ENCODE measurements at regions not wholly inside any gene's neighbourhood (a gene's known extent, or its start where the extent isn't known, plus 50 kb on each side); places are given as distances from the start of the nearest gene placed in this dataset.
A peak's percentile ranks its signal among the peaks of the same experiment; 100 is the strongest.

GRCh38 chr12:30519535-30519934 lies 176.1 kb downstream of the IPO8 start:
- Histone ChIP-seq H3K79me2 (ENCODE audit: low read length) (no peaks in the 10 kb centered on the region), H3K4me2 (ENCODE audit: low read length) (no peak overlapping the region), H4K20me1 (ENCODE audit: insufficient read depth, low read length) (no peaks in the 10 kb centered on the region), H3K4me3 (ENCODE audit: low read length) (no peak overlapping the region), H2AFZ (ENCODE audit: low read depth, low read length) (no peak overlapping the region), H3K36me3 (replicated peaks; ENCODE audit: low read depth, low read length) (no peaks in the 10 kb centered on the region), H3K27me3 (ENCODE audit: low read depth, low read length) (no peaks in the 10 kb centered on the region), H3K9me3 (ENCODE audit: insufficient read depth, low read length) (no peaks in the 10 kb centered on the region), H3K9ac (ENCODE audit: low read length) (no peak overlapping the region), H3K27ac (ENCODE audit: low read length) (no peak overlapping the region), H3K4me1 (ENCODE audit: low read length) (no peaks in the 10 kb centered on the region)
- TF ChIP-seq EZH2phosphoT487 (IDR thresholded peaks at IDR 0.05; ENCODE audit: low read depth) (no peak), CTCF (IDR thresholded peaks at IDR 0.05; ENCODE audit: low read depth, low read length) (no peak)

GRCh38 chr12:30517320-30517719 lies 178.3 kb downstream of the IPO8 start:
- Histone ChIP-seq H2AFZ (ENCODE audit: low read depth, low read length) (no peak overlapping the region), H3K27me3 (ENCODE audit: low read depth, low read length) (no peaks in the 10 kb centered on the region), H3K4me1 (ENCODE audit: low read length) (no peaks in the 10 kb centered on the region), H3K4me3 (ENCODE audit: low read length) (no peak overlapping the region), H3K4me2 (ENCODE audit: low read length) (no peak overlapping the region), H3K36me3 (replicated peaks; ENCODE audit: low read depth, low read length) (no peaks in the 10 kb centered on the region), H3K27ac (ENCODE audit: low read length) (no peak overlapping the region), H3K9me3 (ENCODE audit: insufficient read depth, low read length) (no peaks in the 10 kb centered on the region), H3K79me2 (ENCODE audit: low read length) (no peaks in the 10 kb centered on the region), H3K9ac (ENCODE audit: low read length) (no peak overlapping the region), H4K20me1 (ENCODE audit: insufficient read depth, low read length) (no peaks in the 10 kb centered on the region)
- no peak for TF ChIP-seq CTCF (IDR thresholded peaks at IDR 0.05; ENCODE audit: low read depth, low read length)
- TF ChIP-seq EZH2phosphoT487 (IDR thresholded peaks at IDR 0.05; ENCODE audit: low read depth): no peak

GRCh38 chr12:30515351-30515750 lies 180.3 kb downstream of the IPO8 start:
- TF ChIP-seq CTCF (IDR thresholded peaks at IDR 0.05; ENCODE audit: low read depth, low read length): peak; percentile 54
- TF ChIP-seq EZH2phosphoT487 (IDR thresholded peaks at IDR 0.05; ENCODE audit: low read depth): no peak
- no peaks in the 10 kb centered on the region for H3K79me2 ChIP-seq (ENCODE audit: low read length)
- H3K9me3 ChIP-seq (ENCODE audit: insufficient read depth, low read length): no peaks in the 10 kb centered on the region
- no peak overlapping the region for H3K9ac ChIP-seq (ENCODE audit: low read length)
- H3K4me1 ChIP-seq (ENCODE audit: low read length): no peaks in the 10 kb centered on the region
- no peaks in the 10 kb centered on the region for H3K36me3 ChIP-seq (replicated peaks; ENCODE audit: low read depth, low read length)
- no peaks in the 10 kb centered on the region for H3K27me3 ChIP-seq (ENCODE audit: low read depth, low read length)
- no peak overlapping the region for H2AFZ ChIP-seq (ENCODE audit: low read depth, low read length)
- H3K27ac ChIP-seq (ENCODE audit: low read length): no peak overlapping the region
- no peaks in the 10 kb centered on the region for H4K20me1 ChIP-seq (ENCODE audit: insufficient read depth, low read length)
- H3K4me2 ChIP-seq (ENCODE audit: low read length): no peak overlapping the region
- H3K4me3 ChIP-seq (ENCODE audit: low read length): no peak overlapping the region

GRCh38 chr12:30514666-30515065 lies 181.0 kb downstream of the IPO8 start:
- TF ChIP-seq EZH2phosphoT487 (IDR thresholded peaks at IDR 0.05; ENCODE audit: low read depth) (no peak), CTCF (IDR thresholded peaks at IDR 0.05; ENCODE audit: low read depth, low read length) (no peak)
- Histone ChIP-seq H3K4me3 (ENCODE audit: low read length) (no peak overlapping the region), H3K4me2 (ENCODE audit: low read length) (no peak overlapping the region), H3K27ac (ENCODE audit: low read length) (no peak overlapping the region), H3K9ac (ENCODE audit: low read length) (no peak overlapping the region), H3K36me3 (replicated peaks; ENCODE audit: low read depth, low read length) (no peaks in the 10 kb centered on the region), H4K20me1 (ENCODE audit: insufficient read depth, low read length) (no peaks in the 10 kb centered on the region), H3K27me3 (ENCODE audit: low read depth, low read length) (no peaks in the 10 kb centered on the region), H2AFZ (ENCODE audit: low read depth, low read length) (no peak overlapping the region), H3K79me2 (ENCODE audit: low read length) (no peaks in the 10 kb centered on the region), H3K9me3 (ENCODE audit: insufficient read depth, low read length) (no peaks in the 10 kb centered on the region), H3K4me1 (ENCODE audit: low read length) (no peaks in the 10 kb centered on the region)

Data from OCI-LY3 (cell line).